ENCODE measurements at regions not wholly inside any gene's neighbourhood (a gene's known extent, or its start where the extent isn't known, plus 50 kb on each side); places are given as distances from the start of the nearest gene placed in this dataset.

DNA sequence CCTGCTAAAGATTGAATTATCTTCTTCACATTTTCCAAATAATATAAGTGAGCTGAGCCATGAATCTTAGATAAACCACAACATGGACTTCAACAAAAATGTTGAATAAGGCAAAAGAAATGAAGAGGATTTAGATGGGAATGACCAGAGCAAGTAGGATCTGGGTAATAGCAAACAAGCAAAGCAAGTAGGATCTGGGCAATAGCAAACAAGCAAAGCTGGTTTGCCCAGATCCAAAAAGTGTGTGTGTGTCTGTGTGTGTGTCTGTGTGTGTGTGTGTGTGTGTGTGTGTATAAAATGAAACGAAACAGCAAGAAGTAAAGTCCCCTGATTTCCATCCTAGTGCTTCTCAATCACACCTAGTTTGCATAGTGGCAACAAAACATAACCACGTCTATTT, 549.1 kb downstream of the RERGL start:
- Histone ChIP-seq H3K9me3 (ENCODE audit: low read length) (no peaks in the 10 kb centered on the region), H3K4me3 (ENCODE audit: low read depth in 1 of 2, low read length in 2 of 2) (no peak overlapping the region), H3K36me3 (ENCODE audit: insufficient read depth, low read length) (no peaks in the 10 kb centered on the region), H3K4me1 (ENCODE audit: insufficient read depth, low read length) (no peaks in the 10 kb centered on the region), H3K27ac (ENCODE audit: low read depth, low read length) (no peak overlapping the region), H3K27me3 (ENCODE audit: control insufficient read depth in 1 of 2, insufficient read depth in 2 of 2, low read length in 2 of 2) (no peaks in the 10 kb centered on the region), H3K9ac (ENCODE audit: low read length) (no peak overlapping the region)

DNA sequence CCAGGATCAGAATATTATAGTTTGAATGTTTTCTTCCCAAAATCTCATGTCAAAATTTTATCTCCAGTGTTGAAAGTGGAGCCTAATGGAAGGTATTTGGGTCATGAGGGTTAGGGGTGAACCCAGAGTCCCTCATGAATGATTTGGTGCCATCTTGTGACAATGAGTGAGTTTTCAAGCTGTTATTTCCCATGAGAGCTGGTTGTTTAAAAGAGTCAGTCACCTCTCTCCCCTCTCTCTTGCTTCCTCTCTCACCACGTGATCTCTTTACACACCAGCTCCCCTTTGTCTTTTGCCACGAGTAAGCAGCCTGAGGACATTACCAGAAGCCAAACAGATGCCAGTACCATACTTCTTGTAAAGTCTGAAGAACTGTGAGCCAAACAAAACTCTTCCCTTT, 561.6 kb downstream of the RERGL start:
- no peaks in the 10 kb centered on the region for H3K36me3 ChIP-seq (ENCODE audit: insufficient read depth, low read length)
- H3K27me3 ChIP-seq (ENCODE audit: control insufficient read depth in 1 of 2, insufficient read depth in 2 of 2, low read length in 2 of 2) = no peaks in the 10 kb centered on the region
- H3K27ac ChIP-seq (ENCODE audit: low read depth, low read length) = no peak overlapping the region
- H3K4me3 ChIP-seq (ENCODE audit: low read depth in 1 of 2, low read length in 2 of 2) = no peak overlapping the region
- H3K9me3 ChIP-seq (ENCODE audit: low read length) = no peaks in the 10 kb centered on the region
- no peak overlapping the region for H3K9ac ChIP-seq (ENCODE audit: low read length)
- H3K4me1 ChIP-seq (ENCODE audit: insufficient read depth, low read length) = no peaks in the 10 kb centered on the region

DNA sequence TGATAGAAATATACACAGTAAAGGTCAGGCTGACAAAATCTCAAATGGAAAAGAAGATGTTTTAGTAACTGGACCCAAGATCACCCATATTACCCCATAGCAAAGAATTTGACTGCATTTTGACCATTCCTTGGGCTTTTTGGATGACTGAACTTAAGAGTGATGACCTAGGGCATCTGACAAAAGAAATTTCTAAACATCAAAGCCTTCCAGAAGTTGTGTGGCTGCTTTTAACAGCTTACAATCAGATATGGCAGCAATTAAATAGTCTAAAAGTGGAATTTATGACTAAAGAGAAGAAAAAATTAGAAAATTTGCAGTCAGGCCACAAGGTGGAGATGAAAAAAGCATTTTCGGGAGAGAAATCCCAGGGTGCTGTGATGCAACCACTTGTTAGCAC, 563.0 kb downstream of the RERGL start:
- Histone ChIP-seq H3K9ac (ENCODE audit: low read length) (no peak overlapping the region), H3K27ac (ENCODE audit: low read depth, low read length) (no peak overlapping the region), H3K4me1 (ENCODE audit: insufficient read depth, low read length) (no peaks in the 10 kb centered on the region), H3K36me3 (ENCODE audit: insufficient read depth, low read length) (no peaks in the 10 kb centered on the region), H3K9me3 (ENCODE audit: low read length) (no peaks in the 10 kb centered on the region), H3K27me3 (ENCODE audit: control insufficient read depth in 1 of 2, insufficient read depth in 2 of 2, low read length in 2 of 2) (no peaks in the 10 kb centered on the region), H3K4me3 (ENCODE audit: low read depth in 1 of 2, low read length in 2 of 2) (no peak overlapping the region)

DNA sequence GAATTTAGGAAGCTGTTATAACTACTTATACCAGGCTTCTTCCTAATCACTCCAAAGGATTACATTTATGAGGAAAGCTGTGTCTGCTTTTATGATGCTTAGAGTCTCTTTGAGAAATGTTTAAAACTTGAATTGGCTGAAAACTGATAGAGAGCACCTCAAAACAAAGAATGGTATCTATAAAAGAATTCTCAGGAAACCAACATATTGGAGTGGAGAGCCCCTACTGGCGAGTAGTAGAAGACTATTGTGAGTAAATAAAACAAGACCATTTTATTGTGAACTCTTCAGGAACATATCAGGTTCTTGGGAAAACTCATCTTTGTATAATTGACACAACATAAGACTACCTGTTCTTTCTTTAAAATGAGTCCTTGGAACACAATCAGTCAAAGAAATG, 578.6 kb downstream of the RERGL start:
- H3K4me3 ChIP-seq (ENCODE audit: low read depth in 1 of 2, low read length in 2 of 2) = no peak overlapping the region
- no peak overlapping the region for H3K27ac ChIP-seq (ENCODE audit: low read depth, low read length)

DNA sequence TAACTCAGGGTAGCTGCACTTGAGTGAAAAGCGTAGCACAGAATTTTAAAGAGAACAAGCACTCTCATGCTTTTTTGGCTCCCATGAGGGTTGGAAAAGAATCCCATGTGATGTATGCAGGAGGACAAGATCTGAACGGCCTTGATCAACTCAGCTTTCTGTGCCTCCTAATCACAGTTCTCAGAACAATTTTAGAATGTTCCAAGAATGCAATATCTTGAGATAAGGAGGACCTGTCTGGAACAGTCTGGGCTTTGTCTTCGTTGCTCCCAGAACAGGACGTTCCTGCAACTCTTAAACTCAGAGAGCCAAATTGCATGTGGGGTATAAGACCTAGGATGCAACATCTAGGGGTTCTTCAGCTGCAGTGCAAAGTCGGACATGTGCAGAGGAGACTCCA, 582.7 kb downstream of the RERGL start:
- H3K4me3 ChIP-seq (ENCODE audit: low read depth in 1 of 2, low read length in 2 of 2) = no peak overlapping the region
- H3K36me3 ChIP-seq (ENCODE audit: insufficient read depth, low read length) = no peaks in the 10 kb centered on the region
- H3K27ac ChIP-seq (ENCODE audit: low read depth, low read length) = no peak overlapping the region
- H3K4me1 ChIP-seq (ENCODE audit: insufficient read depth, low read length) = no peaks in the 10 kb centered on the region
- no peaks in the 10 kb centered on the region for H3K9me3 ChIP-seq (ENCODE audit: low read length)
- no peak overlapping the region for H3K9ac ChIP-seq (ENCODE audit: low read length)
- no peaks in the 10 kb centered on the region for H3K27me3 ChIP-seq (ENCODE audit: control insufficient read depth in 1 of 2, insufficient read depth in 2 of 2, low read length in 2 of 2)

More for the DNA sequence above, 578.6 kb downstream of the RERGL start:
- Histone ChIP-seq H3K9ac (ENCODE audit: low read length) (no peak overlapping the region), H3K4me1 (ENCODE audit: insufficient read depth, low read length) (no peaks in the 10 kb centered on the region), H3K27me3 (ENCODE audit: control insufficient read depth in 1 of 2, insufficient read depth in 2 of 2, low read length in 2 of 2) (no peaks in the 10 kb centered on the region), H3K36me3 (ENCODE audit: insufficient read depth, low read length) (no peaks in the 10 kb centered on the region), H3K9me3 (ENCODE audit: low read length) (no peaks in the 10 kb centered on the region)

DNA sequence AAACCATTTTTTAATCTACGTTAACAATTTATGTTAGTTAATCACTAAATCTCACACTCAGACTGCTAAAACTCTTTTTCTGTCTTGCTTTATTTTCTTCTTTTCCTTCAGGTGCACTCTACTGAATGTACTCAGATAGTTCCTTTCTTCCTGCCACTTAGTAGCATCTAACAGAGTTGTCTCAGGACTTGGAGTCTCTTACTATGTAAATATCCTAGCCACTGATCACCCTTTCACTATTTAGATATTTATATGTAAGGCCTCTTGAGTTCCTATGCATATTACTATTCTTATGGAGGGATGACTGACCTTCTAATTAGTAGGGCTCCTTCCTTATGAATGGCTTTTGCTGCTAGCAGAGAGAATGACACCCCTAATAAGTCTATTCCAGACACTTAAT, 586.3 kb downstream of the RERGL start:
- Histone ChIP-seq H3K9ac (ENCODE audit: low read length) (no peak overlapping the region), H3K4me1 (ENCODE audit: insufficient read depth, low read length) (no peaks in the 10 kb centered on the region), H3K36me3 (ENCODE audit: insufficient read depth, low read length) (no peaks in the 10 kb centered on the region), H3K4me3 (ENCODE audit: low read depth in 1 of 2, low read length in 2 of 2) (no peak overlapping the region), H3K27ac (ENCODE audit: low read depth, low read length) (no peak overlapping the region), H3K9me3 (ENCODE audit: low read length) (no peaks in the 10 kb centered on the region), H3K27me3 (ENCODE audit: control insufficient read depth in 1 of 2, insufficient read depth in 2 of 2, low read length in 2 of 2) (no peaks in the 10 kb centered on the region)

DNA sequence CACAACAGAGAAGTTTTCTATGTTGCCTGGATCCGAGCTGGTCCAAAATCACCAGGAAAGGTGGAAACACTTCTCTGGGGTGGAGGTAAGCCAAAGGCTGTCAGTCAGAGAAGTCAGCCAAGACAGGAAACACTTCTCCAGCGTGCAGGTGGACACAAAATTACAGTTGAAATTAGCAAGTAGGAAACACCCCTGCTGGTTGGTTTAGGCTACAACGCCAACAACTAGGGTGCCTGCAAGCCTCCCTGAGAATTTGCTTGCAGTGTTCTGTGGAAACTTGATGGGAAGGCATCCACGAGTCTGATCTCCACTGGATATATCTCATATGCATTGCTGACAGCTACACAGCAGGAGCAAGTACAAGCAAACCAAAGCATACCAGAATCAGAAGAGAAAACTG, 600.5 kb downstream of the RERGL start:
- Histone ChIP-seq H3K36me3 (ENCODE audit: insufficient read depth, low read length) (no peaks in the 10 kb centered on the region), H3K4me1 (ENCODE audit: insufficient read depth, low read length) (no peaks in the 10 kb centered on the region), H3K9ac (ENCODE audit: low read length) (no peak overlapping the region), H3K4me3 (ENCODE audit: low read depth in 1 of 2, low read length in 2 of 2) (no peak overlapping the region), H3K27ac (ENCODE audit: low read depth, low read length) (no peak overlapping the region), H3K27me3 (ENCODE audit: control insufficient read depth in 1 of 2, insufficient read depth in 2 of 2, low read length in 2 of 2) (no peaks in the 10 kb centered on the region), H3K9me3 (ENCODE audit: low read length) (no peaks in the 10 kb centered on the region)

DNA sequence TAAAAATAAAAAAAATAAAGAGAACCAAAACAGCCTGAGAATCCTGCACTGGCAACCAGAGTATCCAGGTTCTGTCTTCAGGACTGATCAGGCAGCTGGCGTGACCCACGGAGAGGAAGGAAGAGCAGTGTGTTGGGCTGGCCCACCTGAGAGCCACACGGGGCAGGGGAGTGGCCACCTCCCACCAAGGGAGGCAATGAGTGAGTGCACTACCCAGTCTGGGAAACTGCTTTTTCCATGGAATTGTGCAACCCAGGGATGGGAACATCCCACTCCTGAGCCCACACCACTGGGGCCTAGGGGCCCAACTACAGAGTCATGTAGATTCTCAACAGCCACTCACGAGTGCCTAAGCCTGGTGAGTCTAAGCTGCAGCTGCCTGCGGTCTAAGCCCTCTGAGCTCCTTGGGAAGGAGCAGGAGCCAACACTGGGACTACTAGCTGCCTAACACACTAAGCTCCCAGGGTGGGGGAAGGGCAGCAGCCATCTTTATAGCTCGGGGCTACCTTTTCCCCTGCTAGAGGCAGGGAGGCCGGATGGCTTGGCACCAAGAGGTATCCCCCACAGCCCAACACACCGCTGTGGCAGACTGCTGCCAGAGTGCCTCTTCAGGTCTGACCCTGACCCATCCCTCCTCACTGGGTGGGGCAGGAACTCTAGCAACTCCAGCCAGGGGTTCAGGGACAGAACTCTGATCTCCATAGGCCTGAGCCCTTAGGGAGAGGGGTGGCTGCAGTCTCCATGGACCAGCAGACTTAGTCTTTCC, 610.9 kb downstream of the RERGL start:
- no peaks in the 10 kb centered on the region for H3K36me3 ChIP-seq (ENCODE audit: insufficient read depth, low read length)
- no peaks in the 10 kb centered on the region for H3K9me3 ChIP-seq (ENCODE audit: low read length)
- no peak overlapping the region for H3K27ac ChIP-seq (ENCODE audit: low read depth, low read length)
- no peaks in the 10 kb centered on the region for H3K27me3 ChIP-seq (ENCODE audit: control insufficient read depth in 1 of 2, insufficient read depth in 2 of 2, low read length in 2 of 2)
- H3K9ac ChIP-seq (ENCODE audit: low read length) = no peak overlapping the region
- no peaks in the 10 kb centered on the region for H3K4me1 ChIP-seq (ENCODE audit: insufficient read depth, low read length)
- H3K4me3 ChIP-seq (ENCODE audit: low read depth in 1 of 2, low read length in 2 of 2) = no peak overlapping the region

DNA sequence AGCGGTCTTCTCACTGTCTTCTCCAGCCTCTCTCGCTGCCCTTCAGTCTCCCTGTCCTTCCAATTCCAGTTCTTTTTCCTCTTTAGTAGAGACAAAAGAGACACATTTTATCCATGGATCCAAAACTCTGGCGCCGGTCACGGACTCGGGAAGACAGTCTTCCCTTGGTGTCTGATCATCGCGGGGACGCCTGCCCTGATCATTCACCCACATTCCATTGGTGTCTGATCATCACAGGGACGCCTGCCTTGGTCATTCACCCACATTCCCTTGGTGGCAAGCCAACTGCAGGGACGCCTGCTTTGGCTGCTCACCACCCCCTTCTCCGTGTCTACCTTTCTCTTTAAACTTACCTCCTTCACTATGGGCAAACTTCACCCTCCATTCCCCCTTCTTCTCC, 619.5 kb downstream of the RERGL start:
- H3K9ac ChIP-seq (ENCODE audit: low read length) = no peak overlapping the region
- H3K4me3 ChIP-seq (ENCODE audit: low read depth in 1 of 2, low read length in 2 of 2) = no peak overlapping the region
- H3K4me1 ChIP-seq (ENCODE audit: insufficient read depth, low read length) = no peaks in the 10 kb centered on the region
- H3K36me3 ChIP-seq (ENCODE audit: insufficient read depth, low read length) = no peaks in the 10 kb centered on the region
- no peaks in the 10 kb centered on the region for H3K9me3 ChIP-seq (ENCODE audit: low read length)
- H3K27me3 ChIP-seq (ENCODE audit: control insufficient read depth in 1 of 2, insufficient read depth in 2 of 2, low read length in 2 of 2) = no peaks in the 10 kb centered on the region
- no peak overlapping the region for H3K27ac ChIP-seq (ENCODE audit: low read depth, low read length)

DNA sequence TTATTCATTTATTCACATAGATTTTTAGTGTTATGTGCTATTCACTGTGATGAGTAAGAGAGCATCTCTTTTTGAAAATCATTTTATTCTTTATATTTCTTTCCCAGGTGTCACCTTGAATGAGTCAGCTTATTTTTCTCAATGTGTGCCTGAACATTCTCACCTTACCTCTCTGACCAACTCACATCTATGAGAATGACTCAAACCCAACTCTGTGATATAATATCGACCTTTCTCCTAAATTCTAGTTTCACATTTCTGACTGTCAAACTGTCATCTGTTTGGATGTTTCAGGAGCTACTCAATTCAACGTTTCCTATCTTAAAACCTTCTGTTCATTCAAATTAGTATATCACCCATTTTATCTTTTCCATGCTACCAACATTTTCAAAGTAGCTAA, 630.8 kb downstream of the RERGL start:
- no peak overlapping the region for H3K9ac ChIP-seq (ENCODE audit: low read length)
- no peaks in the 10 kb centered on the region for H3K36me3 ChIP-seq (ENCODE audit: insufficient read depth, low read length)
- H3K27me3 ChIP-seq (ENCODE audit: control insufficient read depth in 1 of 2, insufficient read depth in 2 of 2, low read length in 2 of 2) = no peaks in the 10 kb centered on the region
- H3K27ac ChIP-seq (ENCODE audit: low read depth, low read length) = no peak overlapping the region
- H3K4me3 ChIP-seq (ENCODE audit: low read depth in 1 of 2, low read length in 2 of 2) = no peak overlapping the region
- H3K9me3 ChIP-seq (ENCODE audit: low read length) = no peaks in the 10 kb centered on the region
- peaks cover 11% of the 10 kb centered on the region for H3K4me1 ChIP-seq (ENCODE audit: insufficient read depth, low read length)

DNA sequence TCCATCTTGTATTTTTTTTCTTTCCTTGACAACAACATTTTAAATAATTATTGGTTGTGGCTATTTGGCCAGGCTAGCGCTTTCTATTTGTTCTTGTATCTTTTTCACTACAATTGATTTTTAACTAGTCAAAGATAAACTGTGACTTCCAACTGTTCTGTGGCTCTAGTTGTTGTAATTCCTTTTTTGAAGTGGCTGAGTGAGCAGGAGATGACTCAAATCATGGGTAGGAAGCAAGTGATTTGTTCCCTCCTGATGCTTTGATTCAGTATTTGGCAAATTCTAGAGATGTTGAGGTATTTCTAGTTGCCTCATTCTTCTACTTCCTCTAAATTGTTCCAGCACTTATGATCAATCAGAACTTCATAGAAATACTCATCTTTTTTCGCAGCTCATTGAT, 633.5 kb downstream of the RERGL start:
- no peaks in the 10 kb centered on the region for H3K9me3 ChIP-seq (ENCODE audit: low read length)
- H3K27ac ChIP-seq (ENCODE audit: low read depth, low read length) = no peak overlapping the region

DNA sequence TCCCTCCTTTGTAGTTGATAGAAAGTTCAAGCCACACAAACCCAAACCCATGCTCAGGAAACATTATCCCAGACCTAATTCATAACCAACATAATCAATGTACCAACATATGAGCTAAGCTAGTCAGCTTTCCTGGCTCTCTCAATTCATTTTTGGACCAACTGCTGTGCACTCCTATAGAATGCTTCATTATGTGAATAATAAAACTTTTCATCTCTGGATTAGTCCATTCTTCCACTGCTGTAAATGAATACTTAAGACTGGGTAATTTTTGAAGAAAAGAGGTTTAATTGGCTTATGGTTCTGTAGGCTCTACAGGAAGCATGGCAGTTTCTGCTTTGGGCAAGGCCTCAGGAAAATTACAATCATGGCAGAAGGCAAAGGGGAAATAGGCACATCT, 651.9 kb downstream of the RERGL start:
- no peaks in the 10 kb centered on the region for H3K9me3 ChIP-seq (ENCODE audit: low read length)
- no peak overlapping the region for H3K27ac ChIP-seq (ENCODE audit: low read depth, low read length)
- H3K9ac ChIP-seq (ENCODE audit: low read length) = no peak overlapping the region
- no peaks in the 10 kb centered on the region for H3K27me3 ChIP-seq (ENCODE audit: control insufficient read depth in 1 of 2, insufficient read depth in 2 of 2, low read length in 2 of 2)
- H3K4me3 ChIP-seq (ENCODE audit: low read depth in 1 of 2, low read length in 2 of 2) = no peak overlapping the region
- no peaks in the 10 kb centered on the region for H3K4me1 ChIP-seq (ENCODE audit: insufficient read depth, low read length)
- no peaks in the 10 kb centered on the region for H3K36me3 ChIP-seq (ENCODE audit: insufficient read depth, low read length)

More for the DNA sequence above, 633.5 kb downstream of the RERGL start:
- H3K36me3 ChIP-seq (ENCODE audit: insufficient read depth, low read length) = no peaks in the 10 kb centered on the region
- peaks cover 11% of the 10 kb centered on the region for H3K4me1 ChIP-seq (ENCODE audit: insufficient read depth, low read length)
- no peak overlapping the region for H3K9ac ChIP-seq (ENCODE audit: low read length)
- no peak overlapping the region for H3K4me3 ChIP-seq (ENCODE audit: low read depth in 1 of 2, low read length in 2 of 2)
- no peaks in the 10 kb centered on the region for H3K27me3 ChIP-seq (ENCODE audit: control insufficient read depth in 1 of 2, insufficient read depth in 2 of 2, low read length in 2 of 2)

Measured in muscle layer of colon (tissue), 2 donors.